MM.1S (cell line): ENCODE measurements at regions not wholly inside any gene's neighbourhood (a gene's known extent, or its start where the extent isn't known, plus 50 kb on each side); places are given as distances from the start of the nearest gene placed in this dataset.

ENCODE experiments used
- DNase-seq: peaks from one replicate; pipeline ENCODE4 v3.0.0-alpha.2; 2015
- H2AFZ ChIP-seq: fragments of 300-600 bp; sonication (generic); 2 replicates; pipeline ENCODE4 v1.6.0; 2016; ENCODE audit warnings: antibody characterized with exemption, low read length
- H3F3A ChIP-seq: fragments of 300-600 bp; sonication (generic); 2 replicates; pipeline ENCODE4 v1.6.1; 2016; ENCODE audit warnings: mild to moderate bottlenecking, antibody characterized with exemption, low read length, moderate library complexity, mixed read lengths; ENCODE audit not compliant: insufficient read depth
- H3K27ac ChIP-seq: fragments of 300-600 bp; sonication (generic); 2 replicates; pipeline ENCODE4 v1.5.1; 2016; ENCODE audit warnings: mild to moderate bottlenecking, low read length
- H3K27me3 ChIP-seq: fragments of 300-600 bp; sonication (generic); replicated peaks from 2 replicates; pipeline ENCODE4 v1.6.0; 2016; ENCODE audit warnings: low read length; ENCODE audit not compliant: insufficient read depth
- H3K36me3 ChIP-seq: fragments of 300-600 bp; sonication (generic); replicated peaks from 2 replicates; pipeline ENCODE4 v1.6.1; 2016; ENCODE audit warnings: mild to moderate bottlenecking, low read length, mixed read lengths; ENCODE audit not compliant: insufficient read depth
- H3K4me1 ChIP-seq: fragments of 300-600 bp; sonication (generic); 2 replicates; pipeline ENCODE4 v1.6.1; 2016; ENCODE audit warnings: low read length, mixed read lengths
- H3K4me2 ChIP-seq: fragments of 300-600 bp; sonication (generic); 2 replicates; pipeline ENCODE4 v1.6.0; 2016; ENCODE audit warnings: low read depth, low read length
- H3K4me3 ChIP-seq: fragments of 300-600 bp; sonication (generic); 2 replicates; pipeline ENCODE4 v1.5.1; 2016; ENCODE audit warnings: low read length, mixed read lengths
- H3K79me2 ChIP-seq: fragments of 300-600 bp; sonication (generic); 2 replicates; pipeline ENCODE4 v1.6.1; 2016; ENCODE audit warnings: mixed run types, low read length, mixed read lengths
- H3K9ac ChIP-seq: fragments of 300-600 bp; sonication (generic); 2 replicates; pipeline ENCODE4 v1.6.1; 2016; ENCODE audit warnings: low read length, mixed read lengths
- H3K9me2 ChIP-seq: fragments of 300-600 bp; sonication (generic); replicated peaks from 2 replicates; pipeline ENCODE4 v1.6.1; 2016; ENCODE audit warnings: mild to moderate bottlenecking, low read length, mixed read lengths; ENCODE audit not compliant: insufficient read depth
- H3K9me3 ChIP-seq: fragments of 300-600 bp; sonication (generic); replicated peaks from 2 replicates; pipeline ENCODE4 v1.6.1; 2016; ENCODE audit warnings: mild to moderate bottlenecking, low read length, mixed read lengths; ENCODE audit not compliant: insufficient read depth
- H4K20me1 ChIP-seq: fragments of 300-600 bp; sonication (generic); 2 replicates; pipeline ENCODE4 v1.6.1; 2016; ENCODE audit warnings: mild to moderate bottlenecking, low read length, moderate library complexity, mixed read lengths; ENCODE audit not compliant: insufficient read depth
- CTCF ChIP-seq: fragments of 300-600 bp; sonication (generic); IDR thresholded peaks from 2 replicates; pipeline ENCODE4 v1.5.1; 2016; ENCODE audit warnings: antibody characterized with exemption, low read length, mixed read lengths
- EZH2 ChIP-seq: fragments of 300-600 bp; sonication (generic); optimal IDR thresholded peaks from 2 replicates; pipeline ENCODE3; 2017; ENCODE audit warnings: low read depth, mild to moderate bottlenecking, antibody characterized with exemption, low read length, mixed read lengths
- EZH2phosphoT487 ChIP-seq: fragments of 300-600 bp; sonication (generic); IDR thresholded peaks from 2 replicates; pipeline ENCODE4 v1.6.1; 2018; ENCODE audit warnings: antibody characterized with exemption, low read length

- H3K79me2 ChIP-seq, result no peaks in the 10 kb centered on the region
- no peaks in the 10 kb centered on the region for H3K9me2 ChIP-seq
- H3K27me3 ChIP-seq, result no peaks in the 10 kb centered on the region
- H3K4me1 ChIP-seq, result no peaks in the 10 kb centered on the region
- H3K9me3 ChIP-seq, result no peaks in the 10 kb centered on the region
- no peak for TF ChIP-seq EZH2phosphoT487
- TF ChIP-seq CTCF, result no peak
- no peak for TF ChIP-seq EZH2
- no peak overlapping the region for H3K4me3 ChIP-seq
- no peak overlapping the region for H3K9ac ChIP-seq
- H3K36me3 ChIP-seq, result no peaks in the 10 kb centered on the region
- no peak overlapping the region for H2AFZ ChIP-seq
- H4K20me1 ChIP-seq, result no peaks in the 10 kb centered on the region
- no peaks in the 10 kb centered on the region for H3F3A ChIP-seq
- no peak overlapping the region for H3K4me2 ChIP-seq
- H3K27ac ChIP-seq, result no peak overlapping the region
- no peak for DNase-seq
Observed at GRCh38 chr3:182116386-182116785, 404.7 kb downstream of the SOX2 start.

DNA sequence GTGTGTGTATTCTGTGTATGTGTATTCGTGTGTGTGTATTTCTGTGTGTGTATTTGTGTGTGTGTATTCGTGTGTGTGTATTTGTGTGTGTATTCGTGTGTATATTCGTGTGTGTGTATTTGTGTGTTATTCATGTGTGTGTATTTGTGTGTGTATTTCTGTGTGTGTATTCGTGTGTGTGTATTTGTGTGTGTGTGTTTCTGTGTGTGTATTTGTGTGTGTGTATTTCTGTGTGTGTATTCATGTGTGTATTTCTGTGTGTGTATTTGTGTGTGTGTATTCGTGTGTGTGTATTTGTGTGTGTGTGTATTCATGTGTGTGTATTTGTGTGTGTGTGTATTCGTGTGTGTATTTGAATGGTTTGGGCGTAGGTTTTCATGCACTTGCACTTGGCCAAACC is 405.4 kb downstream of the SOX2 start:
- Histone ChIP-seq H3K4me3 (no peak overlapping the region), H3K36me3 (no peaks in the 10 kb centered on the region)
- no peak for DNase-seq

DNA sequence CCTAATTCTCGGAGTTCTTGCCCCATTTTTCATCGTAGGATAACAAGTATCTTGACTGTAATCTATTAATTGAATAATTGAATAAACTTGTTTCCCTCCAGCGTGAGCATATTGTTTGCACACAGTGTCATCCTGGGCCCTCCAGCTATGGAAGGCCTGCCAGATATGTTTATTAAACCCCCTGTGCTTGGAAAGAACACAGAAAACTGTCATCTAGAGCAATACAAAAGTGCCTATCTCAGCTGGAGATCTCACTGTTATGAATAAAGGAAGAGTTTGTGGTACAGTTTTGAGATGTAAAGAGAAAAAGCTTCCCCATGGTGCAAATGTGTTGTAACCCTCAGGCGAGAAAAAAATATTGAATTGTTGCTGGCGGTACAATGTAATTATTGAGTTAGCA is 405.9 kb downstream of the SOX2 start:
- Histone ChIP-seq H3K9ac (no peak overlapping the region), H3K9me2 (no peaks in the 10 kb centered on the region), H4K20me1 (no peaks in the 10 kb centered on the region), H3K9me3 (no peaks in the 10 kb centered on the region), H3K79me2 (no peaks in the 10 kb centered on the region), H3K27ac (no peak overlapping the region), H3K4me2 (no peak overlapping the region), H3K4me3 (no peak overlapping the region), H3K27me3 (no peaks in the 10 kb centered on the region), H2AFZ (no peak overlapping the region), H3K36me3 (no peaks in the 10 kb centered on the region), H3K4me1 (no peaks in the 10 kb centered on the region), H3F3A (no peaks in the 10 kb centered on the region)
- no peak for TF ChIP-seq EZH2
- no peak for TF ChIP-seq CTCF
- TF ChIP-seq EZH2phosphoT487, result no peak
- DNase-seq, result no peak

More for the DNA sequence above, 405.4 kb downstream of the SOX2 start:
- Histone ChIP-seq H3K9ac (no peak overlapping the region), H3K9me3 (no peaks in the 10 kb centered on the region), H3K4me2 (no peak overlapping the region), H3F3A (no peaks in the 10 kb centered on the region), H3K4me1 (no peaks in the 10 kb centered on the region), H4K20me1 (no peaks in the 10 kb centered on the region), H3K27ac (no peak overlapping the region), H2AFZ (no peak overlapping the region), H3K27me3 (no peaks in the 10 kb centered on the region), H3K79me2 (no peaks in the 10 kb centered on the region), H3K9me2 (no peaks in the 10 kb centered on the region)
- TF ChIP-seq EZH2 (no peak), CTCF (no peak), EZH2phosphoT487 (no peak)
